ENCODE measurements at regions not wholly inside any gene's neighbourhood (a gene's known extent, or its start where the extent isn't known, plus 50 kb on each side); places are given as distances from the start of the nearest gene placed in this dataset.

DNA sequence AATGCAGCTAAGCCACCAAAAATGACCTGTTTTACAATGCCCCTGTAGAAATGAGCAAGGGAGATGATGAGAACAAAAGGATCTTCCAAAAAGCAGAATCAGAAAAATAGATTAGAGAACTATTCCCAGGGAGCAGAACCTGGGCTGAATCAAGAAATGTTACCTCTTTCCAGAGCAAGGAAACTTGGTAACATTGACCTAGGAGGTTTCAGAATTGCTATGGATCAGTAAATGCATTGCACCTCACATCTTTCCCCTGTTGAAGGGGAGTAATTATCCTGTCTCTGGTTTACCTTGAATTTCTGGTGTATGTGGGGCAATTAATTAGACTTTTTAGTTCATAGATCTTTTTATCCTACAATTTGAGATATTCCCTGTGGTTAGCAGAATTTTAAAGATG is 151.2 kb upstream of the RAI14 start:
- Mint-ChIP-seq H3K36me3 (ENCODE audit: low read depth) (no peaks in the 10 kb centered on the region), H3K27ac (no peak overlapping the region), H3K27me3 (peaks cover 46% of the 10 kb centered on the region), H3K4me3 (no peak overlapping the region), H3K4me1 (ENCODE audit: low read depth) (no peaks in the 10 kb centered on the region), H3K9me3 (no peaks in the 10 kb centered on the region)

GRCh38 chr5:34505731-34506130 is 150.4 kb upstream of the RAI14 start:
- no peak overlapping the region for H3K4me3 Mint-ChIP-seq
- no peaks in the 10 kb centered on the region for H3K9me3 Mint-ChIP-seq
- H3K27me3 Mint-ChIP-seq, result peaks cover 46% of the 10 kb centered on the region
- H3K36me3 Mint-ChIP-seq (ENCODE audit: low read depth), result no peaks in the 10 kb centered on the region
- H3K27ac Mint-ChIP-seq, result no peak overlapping the region
- H3K4me1 Mint-ChIP-seq (ENCODE audit: low read depth), result no peaks in the 10 kb centered on the region

GRCh38 chr5:34507933-34508332 is 148.2 kb upstream of the RAI14 start:
- Mint-ChIP-seq H3K27ac (no peak overlapping the region), H3K27me3 (peaks cover 52% of the 10 kb centered on the region), H3K4me1 (ENCODE audit: low read depth) (no peaks in the 10 kb centered on the region), H3K9me3 (no peaks in the 10 kb centered on the region), H3K4me3 (no peak overlapping the region), H3K36me3 (ENCODE audit: low read depth) (no peaks in the 10 kb centered on the region)

GRCh38 chr5:34509392-34509791 is 146.7 kb upstream of the RAI14 start:
- no peaks in the 10 kb centered on the region for H3K9me3 Mint-ChIP-seq
- H3K36me3 Mint-ChIP-seq (ENCODE audit: low read depth), result no peaks in the 10 kb centered on the region
- no peak overlapping the region for H3K4me3 Mint-ChIP-seq
- H3K4me1 Mint-ChIP-seq (ENCODE audit: low read depth), result no peaks in the 10 kb centered on the region
- peaks cover 40% of the 10 kb centered on the region for H3K27me3 Mint-ChIP-seq
- H3K27ac Mint-ChIP-seq, result no peak overlapping the region

DNA sequence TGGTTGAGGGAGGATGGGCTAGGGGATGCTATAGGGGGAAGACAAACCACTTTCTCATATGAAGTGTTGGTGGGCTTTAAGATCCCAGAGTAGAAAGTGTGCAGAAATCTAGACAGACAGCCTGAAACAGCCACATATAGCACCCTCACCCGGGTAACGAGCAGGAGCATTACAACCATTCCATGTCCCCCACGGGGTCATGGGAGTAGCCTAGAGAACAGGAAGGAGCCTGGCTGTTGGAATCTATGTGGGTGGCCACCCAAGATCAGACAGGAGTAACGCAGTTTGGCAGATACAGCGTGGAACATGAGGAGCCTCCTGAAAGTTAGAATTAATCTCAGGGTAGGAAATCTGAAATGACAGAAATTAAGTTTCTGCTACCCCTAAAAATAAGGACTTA is 146.1 kb upstream of the RAI14 start:
- Mint-ChIP-seq H3K27me3 (peaks cover 39% of the 10 kb centered on the region), H3K4me1 (ENCODE audit: low read depth) (no peaks in the 10 kb centered on the region), H3K36me3 (ENCODE audit: low read depth) (no peaks in the 10 kb centered on the region), H3K27ac (no peak overlapping the region), H3K9me3 (no peaks in the 10 kb centered on the region), H3K4me3 (no peak overlapping the region)

- no peaks in the 10 kb centered on the region for H3K4me1 Mint-ChIP-seq (ENCODE audit: low read depth)
- H3K27me3 Mint-ChIP-seq, result peaks cover 36% of the 10 kb centered on the region
- H3K4me3 Mint-ChIP-seq, result no peak overlapping the region
- H3K27ac Mint-ChIP-seq, result no peak overlapping the region
- no peaks in the 10 kb centered on the region for H3K9me3 Mint-ChIP-seq
- no peaks in the 10 kb centered on the region for H3K36me3 Mint-ChIP-seq (ENCODE audit: low read depth)
Observed at GRCh38 chr5:34511063-34511462, 145.1 kb upstream of the RAI14 start.

DNA sequence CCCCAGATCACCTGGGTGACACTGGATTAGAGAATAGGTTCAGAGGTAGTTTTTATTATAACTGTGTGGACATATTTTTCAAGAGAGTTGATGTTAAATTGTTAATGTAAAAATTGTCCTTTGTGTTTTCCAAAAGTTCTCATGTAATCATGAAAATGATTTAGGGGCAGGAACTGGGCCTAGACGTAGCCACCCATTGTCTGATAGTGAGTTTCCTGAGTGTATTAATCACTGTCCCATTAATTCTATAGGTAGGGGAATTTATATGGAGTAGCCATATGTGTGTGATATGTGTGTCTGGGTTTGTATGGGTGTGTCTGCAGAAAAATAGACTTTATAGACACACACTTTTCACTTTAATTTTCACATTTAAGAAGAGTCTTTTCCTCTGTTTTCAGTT is 144.6 kb upstream of the RAI14 start:
- H3K4me1 Mint-ChIP-seq (ENCODE audit: low read depth), result no peaks in the 10 kb centered on the region
- H3K9me3 Mint-ChIP-seq, result no peaks in the 10 kb centered on the region
- H3K27me3 Mint-ChIP-seq, result peaks cover 36% of the 10 kb centered on the region
- no peak overlapping the region for H3K27ac Mint-ChIP-seq
- no peaks in the 10 kb centered on the region for H3K36me3 Mint-ChIP-seq (ENCODE audit: low read depth)
- no peak overlapping the region for H3K4me3 Mint-ChIP-seq

DNA sequence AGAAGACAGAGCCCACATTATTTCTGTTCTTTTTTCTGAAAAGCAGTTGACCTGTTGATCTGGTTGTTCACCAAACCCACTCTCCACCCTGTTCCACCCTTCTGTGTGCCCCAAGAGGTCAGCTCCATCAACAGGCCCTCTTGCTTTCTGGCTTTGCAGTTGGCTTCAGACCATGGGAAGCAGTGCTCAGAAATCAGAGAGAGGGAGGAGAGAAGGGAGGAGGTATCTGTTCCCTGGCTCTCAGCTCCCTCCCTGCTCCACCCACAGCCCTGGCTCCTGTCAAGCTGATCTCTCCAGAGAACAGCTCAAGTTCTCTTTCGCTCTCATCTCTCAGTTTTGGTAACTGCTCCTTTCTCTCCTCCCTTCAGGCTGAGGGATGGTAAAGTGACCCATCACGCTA is 144.2 kb upstream of the RAI14 start:
- Mint-ChIP-seq H3K27ac (no peak overlapping the region), H3K9me3 (no peaks in the 10 kb centered on the region), H3K4me3 (no peak overlapping the region), H3K4me1 (ENCODE audit: low read depth) (no peaks in the 10 kb centered on the region), H3K36me3 (ENCODE audit: low read depth) (no peaks in the 10 kb centered on the region), H3K27me3 (peaks cover 40% of the 10 kb centered on the region)

- H3K27ac Mint-ChIP-seq, result no peak overlapping the region
- H3K36me3 Mint-ChIP-seq (ENCODE audit: low read depth), result no peaks in the 10 kb centered on the region
- no peaks in the 10 kb centered on the region for H3K9me3 Mint-ChIP-seq
- H3K4me3 Mint-ChIP-seq, result no peak overlapping the region
- H3K4me1 Mint-ChIP-seq (ENCODE audit: low read depth), result no peaks in the 10 kb centered on the region
- peaks cover 33% of the 10 kb centered on the region for H3K27me3 Mint-ChIP-seq
Observed at GRCh38 chr5:34516166-34516565, 140.0 kb upstream of the RAI14 start.

GRCh38 chr5:34516686-34517085 is 139.4 kb upstream of the RAI14 start:
- H3K4me3 Mint-ChIP-seq, result no peak overlapping the region
- H3K27me3 Mint-ChIP-seq, result peaks cover 33% of the 10 kb centered on the region
- no peak overlapping the region for H3K27ac Mint-ChIP-seq
- no peaks in the 10 kb centered on the region for H3K36me3 Mint-ChIP-seq (ENCODE audit: low read depth)
- H3K9me3 Mint-ChIP-seq, result no peaks in the 10 kb centered on the region
- H3K4me1 Mint-ChIP-seq (ENCODE audit: low read depth), result no peaks in the 10 kb centered on the region

DNA sequence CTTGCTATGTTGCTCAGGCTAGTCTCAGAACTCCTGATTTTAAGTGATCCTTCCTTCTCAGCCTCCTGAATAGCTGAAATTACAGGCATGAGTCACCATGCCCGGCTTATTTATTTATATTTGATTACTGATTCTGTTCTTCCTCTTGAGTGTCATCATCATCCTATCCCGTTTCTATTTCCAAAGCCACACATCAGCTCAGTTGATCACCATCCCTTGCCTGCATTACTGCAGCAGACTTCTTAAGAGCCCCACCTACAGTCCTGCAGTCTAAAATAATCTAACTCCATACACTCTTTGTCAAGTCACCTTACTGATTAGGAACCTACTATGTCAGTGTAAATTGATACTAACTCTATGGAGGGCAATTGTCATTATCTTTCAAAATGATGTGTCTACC is 138.9 kb upstream of the RAI14 start:
- Mint-ChIP-seq H3K27ac (no peak overlapping the region), H3K4me1 (ENCODE audit: low read depth) (no peaks in the 10 kb centered on the region), H3K9me3 (no peaks in the 10 kb centered on the region), H3K4me3 (no peak overlapping the region), H3K36me3 (ENCODE audit: low read depth) (no peaks in the 10 kb centered on the region), H3K27me3 (peaks cover 28% of the 10 kb centered on the region)

DNA sequence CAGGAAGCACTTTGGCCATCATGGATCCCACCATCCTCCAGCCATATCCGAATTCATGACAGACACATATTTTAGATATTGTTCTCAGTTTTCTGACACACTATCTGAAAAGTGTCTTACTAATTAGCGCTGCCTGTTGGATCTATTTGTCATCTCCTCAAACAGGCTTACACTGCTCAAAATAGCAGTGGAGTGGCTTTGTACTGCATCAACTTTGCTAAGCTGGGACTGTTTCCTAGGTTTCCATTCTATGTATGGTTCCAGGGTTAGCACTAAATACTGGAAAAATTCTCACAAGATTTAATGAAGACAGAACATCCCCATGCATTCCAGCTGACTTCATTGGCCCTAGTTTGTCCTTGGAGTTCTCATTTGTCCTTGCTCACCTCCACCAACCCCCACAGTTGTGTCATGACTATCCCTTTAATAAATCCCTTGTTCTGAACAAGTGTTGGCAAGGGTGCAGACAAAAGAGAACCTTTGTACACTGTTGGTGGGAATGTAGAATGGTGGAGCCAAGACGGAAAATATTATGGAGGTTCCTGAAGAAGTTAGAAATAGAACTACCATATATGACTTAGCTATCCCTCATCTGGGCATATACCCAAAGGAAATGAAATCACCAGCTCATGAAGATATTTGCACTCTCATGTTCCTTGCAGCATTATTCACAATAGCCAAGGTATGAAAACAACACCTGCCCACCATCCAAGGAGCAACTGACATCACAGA is 136.5 kb upstream of the RAI14 start:
- Mint-ChIP-seq H3K9me3 (no peaks in the 10 kb centered on the region), H3K27me3 (peaks cover 25% of the 10 kb centered on the region), H3K36me3 (ENCODE audit: low read depth) (no peaks in the 10 kb centered on the region), H3K4me1 (ENCODE audit: low read depth) (no peaks in the 10 kb centered on the region), H3K27ac (no peak overlapping the region), H3K4me3 (no peak overlapping the region)

GRCh38 chr5:34521628-34522290 is 134.4 kb upstream of the RAI14 start:
- Mint-ChIP-seq H3K9me3 (no peaks in the 10 kb centered on the region), H3K27me3 (peaks cover 10% of the 10 kb centered on the region), H3K4me1 (ENCODE audit: low read depth) (no peaks in the 10 kb centered on the region), H3K4me3 (no peak overlapping the region), H3K36me3 (ENCODE audit: low read depth) (no peaks in the 10 kb centered on the region), H3K27ac (no peak overlapping the region)

GRCh38 chr5:34522599-34523386 is 133.3 kb upstream of the RAI14 start:
- H3K4me1 Mint-ChIP-seq (ENCODE audit: low read depth), result no peaks in the 10 kb centered on the region
- no peaks in the 10 kb centered on the region for H3K9me3 Mint-ChIP-seq
- H3K27ac Mint-ChIP-seq, result no peak overlapping the region
- H3K4me3 Mint-ChIP-seq, result no peak overlapping the region
- H3K27me3 Mint-ChIP-seq, result peaks cover 4% of the 10 kb centered on the region
- H3K36me3 Mint-ChIP-seq (ENCODE audit: low read depth), result no peaks in the 10 kb centered on the region

DNA sequence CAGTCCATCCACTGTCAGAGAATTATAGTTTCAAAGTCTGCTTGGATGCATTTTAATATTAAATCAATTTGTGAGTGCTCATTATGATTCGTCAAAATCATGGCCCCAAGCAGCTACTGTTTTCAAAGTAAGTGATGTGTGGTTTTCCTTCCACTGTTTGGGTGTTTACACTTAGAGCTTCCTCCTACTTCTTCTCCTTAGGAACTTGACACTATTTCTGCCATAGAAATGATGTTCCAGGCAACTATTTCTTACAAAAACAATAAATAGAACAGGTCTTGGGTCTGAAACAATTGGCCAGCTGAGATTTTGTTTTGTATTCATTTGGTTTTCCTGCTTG is 132.8 kb upstream of the RAI14 start:
- Mint-ChIP-seq H3K36me3 (ENCODE audit: low read depth) (no peaks in the 10 kb centered on the region), H3K27ac (no peak overlapping the region), H3K4me3 (no peak overlapping the region), H3K4me1 (ENCODE audit: low read depth) (no peaks in the 10 kb centered on the region), H3K9me3 (no peaks in the 10 kb centered on the region), H3K27me3 (peaks cover 4% of the 10 kb centered on the region)
